ENCODE measurements at regions not wholly inside any gene's neighbourhood (a gene's known extent, or its start where the extent isn't known, plus 50 kb on each side); places are given as distances from the start of the nearest gene placed in this dataset.

GRCh38 chr2:180442860-180443644 lies 436.0 kb upstream of the CWC22 start:
- no peak for TF ChIP-seq CTCF (conservative IDR thresholded peaks at IDR 0.05 in 1 of 2, IDR thresholded peaks at IDR 0.05 in 1 of 2; ENCODE audit: extremely low read depth in 1 of 2, insufficient read depth in 1 of 2, low read depth in 1 of 2, low read length in 2 of 2)
- no peak for TF ChIP-seq EZH2 (IDR thresholded peaks at IDR 0.05; ENCODE audit: borderline replicate concordance, low read length)

Data from mammary epithelial cell (primary cell).